CD4-positive, alpha-beta T cell (primary cell): ENCODE measurements at regions not wholly inside any gene's neighbourhood (a gene's known extent, or its start where the extent isn't known, plus 50 kb on each side); places are given as distances from the start of the nearest gene placed in this dataset.

Experiments used
- ATAC-seq: fragments of 200-7000 bp; cut with Tn5 transposase; one replicate; pipeline ENCODE4 v1.10.0; 2022; ENCODE audit warnings: mild to moderate bottlenecking; ENCODE audit not compliant: poor library complexity
- CTCF ChIA-PET: fragments of 350-600 bp; sonication (Branson Sonifier 250); formaldehyde crosslinking; loops from one replicate; lab custom pipeline; 2021; ENCODE audit warnings: antibody characterized with exemption, inconsistent platforms; lab: Charles Lee
- POLR2A ChIA-PET: fragments of 350-600 bp; sonication (Branson Sonifier 250); formaldehyde crosslinking; loops from one replicate; lab custom pipeline; 2021; ENCODE audit warnings: antibody characterized with exemption, inconsistent platforms; lab: Charles Lee
- DNase-seq, 14 experiments: peaks; one replicate each; pipeline ENCODE4 v3.0.0-alpha.2; 2013 to 2020; ENCODE audit warnings: mixed read lengths in 2 of 14
- H3K27ac ChIP-seq, 2 donors: one replicate each; pipeline versions ENCODE4 v1.5.1 to v1.7.0; 2013; ENCODE audit warnings: low read length in 2 of 2, low read depth in 1 of 2, mild to moderate bottlenecking in 1 of 2
- H3K27me3 ChIP-seq, 2 experiments: 1 replicate in 1 of 2; 2 replicates in 1 of 2; pipeline versions ENCODE4 v1.6.1 to v1.7.0; 2013; ENCODE audit warnings: low read length in 2 of 2, control low read depth in 1 of 2, mild to moderate bottlenecking in 1 of 2, moderate library complexity in 1 of 2; ENCODE audit not compliant: insufficient read depth in 2 of 2, control insufficient read depth in 1 of 2
- H3K36me3 ChIP-seq: one replicate; pipeline ENCODE4 v1.6.1; 2013; ENCODE audit warnings: low read length, control low read depth; ENCODE audit not compliant: insufficient read depth
- H3K4me1 ChIP-seq: one replicate; pipeline ENCODE4 v1.6.1; 2013; ENCODE audit warnings: low read length, control low read depth; ENCODE audit not compliant: insufficient read depth
- H3K4me3 ChIP-seq: one replicate; pipeline ENCODE4 v1.5.1; 2013; ENCODE audit warnings: mild to moderate bottlenecking, low read length, moderate library complexity
- H3K9me3 ChIP-seq, 2 experiments: 1 replicate in 1 of 2; 2 replicates in 1 of 2; pipeline versions ENCODE4 v1.6.1 to v1.7.0; 2013; ENCODE audit warnings: low read length in 2 of 2, mild to moderate bottlenecking in 2 of 2, control low read depth in 1 of 2, moderate library complexity in 1 of 2; ENCODE audit not compliant: control insufficient read depth in 1 of 2, insufficient read depth in 1 of 2
- H3K27ac Mint-ChIP-seq: one replicate; pipeline ENCODE4 v1.8.0; 2020; ENCODE audit warnings: mixed read lengths
- H3K27me3 Mint-ChIP-seq: one replicate; pipeline ENCODE4 v1.8.0; 2021; ENCODE audit warnings: mixed read lengths
- H3K36me3 Mint-ChIP-seq: one replicate; pipeline ENCODE4 v1.8.0; 2021; ENCODE audit warnings: low read depth, mixed read lengths
- H3K4me1 Mint-ChIP-seq: one replicate; pipeline ENCODE4 v1.8.0; 2021; ENCODE audit warnings: low read depth, mixed read lengths
- H3K4me3 Mint-ChIP-seq: one replicate; pipeline ENCODE4 v1.8.0; 2020; ENCODE audit warnings: mild to moderate bottlenecking, mixed read lengths
- H3K9me3 Mint-ChIP-seq: one replicate; pipeline ENCODE4 v1.8.0; 2020; ENCODE audit warnings: mixed read lengths
- CTCF ChIP-seq: fragments of 200-600 bp; IDR thresholded peaks from one replicate; pipeline ENCODE4 v1.8.0; 2022; ENCODE audit warnings: antibody characterized with exemption, mild to moderate bottlenecking
- intact Hi-C, 2 experiments: fragments of 100-400 bp; cut with DNase I in 1 of 2; cut with micrococcal nuclease in 1 of 2; formaldehyde crosslinking; loops; one replicate each; pipeline versions ENCODE4 v1.15.1 to v1.9.0; 2023 to 2025; cut with DNase I, micrococcal nuclease

- intact Hi-C loops = no loop called here
- Histone ChIP-seq H3K4me3 (no peak overlapping the region), H3K9me3 (no peaks in the 10 kb centered on the region), H3K36me3 (no peaks in the 10 kb centered on the region), H3K4me1 (no peaks in the 10 kb centered on the region), H3K27me3 (no peaks in the 10 kb centered on the region), H3K27ac (no peak overlapping the region)
- Mint-ChIP-seq H3K27me3 (peaks cover 5% of the 10 kb centered on the region), H3K4me3 (no peak overlapping the region), H3K27ac (no peak overlapping the region), H3K36me3 (no peaks in the 10 kb centered on the region), H3K9me3 (no peaks in the 10 kb centered on the region), H3K4me1 (no peaks in the 10 kb centered on the region)
- ChIA-PET POLR2A (no interaction called here), CTCF (no interaction called here)
- TF ChIP-seq CTCF = no peak
- DNase-seq (no peak), ATAC-seq (no peak)
Observed at GRCh38 chr5:174980952-174981351, 256.6 kb downstream of the MSX2 start.

GRCh38 chr5:174972291-174972690 is 247.9 kb downstream of the MSX2 start:
- TF ChIP-seq CTCF = no peak
- ChIA-PET POLR2A (no interaction called here), CTCF (no interaction called here)
- Mint-ChIP-seq H3K9me3 (peaks cover 17% of the 10 kb centered on the region), H3K27ac (no peak overlapping the region), H3K27me3 (peaks cover 37% of the 10 kb centered on the region), H3K36me3 (no peaks in the 10 kb centered on the region), H3K4me1 (no peaks in the 10 kb centered on the region), H3K4me3 (no peak overlapping the region)
- peaks cover 0 to 3% of the 10 kb centered on the region in 2 experiments for H3K27me3 ChIP-seq
- ATAC-seq (no peak), DNase-seq (no peak)
- no peak overlapping the region for H3K4me3 ChIP-seq
- H3K4me1 ChIP-seq = no peaks in the 10 kb centered on the region
- H3K27ac ChIP-seq = no peak overlapping the region
- no peaks in the 10 kb centered on the region for H3K36me3 ChIP-seq
- peaks cover 6 to 9% of the 10 kb centered on the region in 2 experiments for H3K9me3 ChIP-seq
- intact Hi-C loops = no loop called here

GRCh38 chr5:174971210-174971609 is 246.8 kb downstream of the MSX2 start:
- Histone ChIP-seq H3K9me3 (peaks cover 10 to 11% of the 10 kb centered on the region in 2 experiments), H3K4me1 (no peaks in the 10 kb centered on the region), H3K27ac (no peak overlapping the region), H3K27me3 (peaks cover 0 to 3% of the 10 kb centered on the region in 2 experiments), H3K36me3 (no peaks in the 10 kb centered on the region), H3K4me3 (no peak overlapping the region)
- POLR2A ChIA-PET = no interaction called here
- peaks cover 23% of the 10 kb centered on the region for H3K9me3 Mint-ChIP-seq
- peaks cover 36% of the 10 kb centered on the region for H3K27me3 Mint-ChIP-seq
- H3K4me3 Mint-ChIP-seq = no peak overlapping the region
- H3K27ac Mint-ChIP-seq = no peak overlapping the region
- no peaks in the 10 kb centered on the region for H3K4me1 Mint-ChIP-seq
- no peak for ATAC-seq
- TF ChIP-seq CTCF = no peak
- intact Hi-C loops = no loop called here
- DNase-seq = no peak
- H3K36me3 Mint-ChIP-seq = no peaks in the 10 kb centered on the region
- CTCF ChIA-PET = no interaction called here
